GM23338 (cell line): ENCODE measurements at regions not wholly inside any gene's neighbourhood (a gene's known extent, or its start where the extent isn't known, plus 50 kb on each side); places are given as distances from the start of the nearest gene placed in this dataset.

ENCODE experiments used
- ATAC-seq: fragments of 200-7000 bp; cut with Tn5 transposase; 3 replicates; pipeline ENCODE4 v1.9.1; 2020
- DNase-seq: peaks from one replicate; pipeline ENCODE4 v3.0.0-alpha.2; 2015; ENCODE audit warnings: low spot score
- H2AFZ ChIP-seq: fragments of 200-600 bp; sonication (generic); 2 replicates; pipeline ENCODE4 v1.8.0; 2016; ENCODE audit warnings: antibody characterized with exemption, mild to moderate bottlenecking, moderate library complexity
- H3F3A ChIP-seq: fragments of 200-600 bp; sonication (generic); replicated peaks from 2 replicates; pipeline ENCODE4 v1.8.0; 2017; ENCODE audit warnings: antibody characterized with exemption, mixed run types, low read depth
- H3K27ac ChIP-seq: fragments of 200-600 bp; sonication (generic); 2 replicates; pipeline ENCODE4 v1.6.1; 2016; ENCODE audit warnings: low read depth
- H3K27me3 ChIP-seq: fragments of 200-600 bp; sonication (generic); 2 replicates; pipeline ENCODE4 v1.8.0; 2016; ENCODE audit warnings: mild to moderate bottlenecking, mixed run types, moderate library complexity; ENCODE audit not compliant: insufficient read depth
- H3K36me3 ChIP-seq: fragments of 200-600 bp; sonication (generic); 2 replicates; pipeline ENCODE4 v1.8.0; 2016; ENCODE audit warnings: mild to moderate bottlenecking; ENCODE audit not compliant: insufficient read depth
- H3K4me1 ChIP-seq: fragments of 200-600 bp; sonication (generic); 2 replicates; pipeline ENCODE4 v1.8.0; 2016; ENCODE audit warnings: mild to moderate bottlenecking, moderate library complexity; ENCODE audit not compliant: insufficient read depth
- H3K4me2 ChIP-seq: fragments of 200-600 bp; sonication (generic); 2 replicates; pipeline ENCODE4 v1.7.1; 2017; ENCODE audit warnings: mixed run types
- H3K4me3 ChIP-seq: fragments of 200-600 bp; sonication (generic); 2 replicates; pipeline ENCODE4 v1.6.1; 2016; ENCODE audit warnings: mixed run types
- H3K79me2 ChIP-seq: fragments of 200-600 bp; sonication (generic); replicated peaks from 2 replicates; pipeline ENCODE4 v1.8.0; 2017; ENCODE audit warnings: mild to moderate bottlenecking; ENCODE audit not compliant: insufficient read depth
- H3K9me2 ChIP-seq: fragments of 200-600 bp; sonication (generic); 2 replicates; pipeline ENCODE4 v1.8.0; 2017; ENCODE audit not compliant: insufficient read depth
- H4K20me1 ChIP-seq: fragments of 200-600 bp; sonication (generic); replicated peaks from 2 replicates; pipeline ENCODE4 v1.8.0; 2017; ENCODE audit warnings: mild to moderate bottlenecking; ENCODE audit not compliant: insufficient read depth
- H3K27ac Mint-ChIP-seq: 2 replicates; pipeline ENCODE4 v1.8.0; 2020; ENCODE audit warnings: inconsistent platforms, mild to moderate bottlenecking, moderate library complexity, mixed read lengths
- H3K27me3 Mint-ChIP-seq: 3 replicates; pipeline ENCODE4 v1.8.0; 2022; ENCODE audit warnings: low read depth, mild to moderate bottlenecking, moderate library complexity, mixed read lengths, inconsistent platforms; ENCODE audit not compliant: insufficient read depth, poor library complexity
- H3K36me3 Mint-ChIP-seq: 3 replicates; pipeline ENCODE4 v1.8.0; 2021; ENCODE audit warnings: low read depth, mild to moderate bottlenecking, inconsistent platforms, moderate library complexity, mixed read lengths
- H3K4me1 Mint-ChIP-seq: 3 replicates; pipeline ENCODE4 v1.8.0; 2020; ENCODE audit warnings: mild to moderate bottlenecking, inconsistent platforms, mixed read lengths
- H3K4me3 Mint-ChIP-seq: 3 replicates; pipeline ENCODE4 v1.8.0; 2021; ENCODE audit warnings: moderate library complexity, mild to moderate bottlenecking, inconsistent platforms, mixed read lengths
- H3K9me3 Mint-ChIP-seq: 3 replicates; pipeline ENCODE4 v1.8.0; 2020; ENCODE audit warnings: moderate library complexity, mild to moderate bottlenecking, inconsistent platforms, mixed read lengths
- CREB1 ChIP-seq: fragments of 250-450 bp; sonication (Bioruptor Pico); IDR thresholded peaks from 2 replicates; pipeline ENCODE4 v1.5.0; 2020; ENCODE audit warnings: low read depth, mild to moderate bottlenecking, moderate library complexity
- EZH2phosphoT487 ChIP-seq: fragments of 200-600 bp; sonication (generic); IDR thresholded peaks from one replicate; pipeline ENCODE4 v1.8.1; 2018; ENCODE audit warnings: antibody characterized with exemption; ENCODE audit not compliant: unreplicated experiment
- JUNB ChIP-seq: IDR thresholded peaks from one replicate; pipeline ENCODE4 v1.6.1; 2016; ENCODE audit warnings: antibody characterized with exemption; ENCODE audit not compliant: unreplicated experiment
- NANOG ChIP-seq: IDR thresholded peaks from 2 replicates; pipeline ENCODE4 v1.6.1; 2016; ENCODE audit warnings: antibody characterized with exemption, borderline replicate concordance
- POLR2AphosphoS5 ChIP-seq: IDR thresholded peaks from 2 replicates; pipeline ENCODE4 v1.6.1; 2016; ENCODE audit warnings: antibody characterized with exemption, low read depth
- ZNF114 ChIP-seq: fragments of 250-450 bp; sonication (Bioruptor Pico); IDR thresholded peaks from 2 replicates; pipeline ENCODE4 v1.5.0; 2020; ENCODE audit warnings: mild to moderate bottlenecking, moderate library complexity
- ZNF331 ChIP-seq: fragments of 250-450 bp; sonication (Bioruptor Pico); IDR thresholded peaks from 2 replicates; pipeline ENCODE4 v1.5.0; 2020; ENCODE audit warnings: low read depth, mild to moderate bottlenecking, moderate library complexity
- TF ChIP-seq, protein P1 (sequence below): fragments of 250-450 bp; sonication (Bioruptor Pico); IDR thresholded peaks from 2 replicates; pipeline ENCODE4 v1.5.0; 2020; ENCODE audit warnings: mild to moderate bottlenecking, moderate library complexity
- TF ChIP-seq, protein P2 (sequence below): IDR thresholded peaks from one replicate; pipeline ENCODE4 v1.6.1; 2018; ENCODE audit warnings: antibody characterized with exemption; ENCODE audit not compliant: unreplicated experiment

DNA sequence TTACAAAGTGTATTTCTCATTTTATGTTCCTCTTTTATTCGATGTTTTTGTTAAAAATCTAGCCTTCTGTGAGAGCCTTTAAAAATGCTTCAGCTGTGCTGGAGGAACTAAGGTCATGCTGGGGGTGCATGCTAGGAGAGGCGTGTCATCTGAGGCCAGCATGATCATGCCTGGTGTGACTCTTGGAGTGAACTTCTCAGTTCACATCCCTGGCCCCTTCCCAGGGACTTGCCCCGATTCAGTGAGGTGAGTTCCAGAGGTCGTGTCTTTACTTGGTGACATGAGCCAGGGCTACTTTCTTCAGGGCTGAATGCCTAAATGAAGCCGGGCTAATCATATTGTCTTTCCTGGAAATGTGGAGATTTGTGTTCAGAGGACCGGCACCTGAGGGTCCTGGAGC lies 264.9 kb downstream of the MREG start:
- Histone ChIP-seq H3K27me3 (no peaks in the 10 kb centered on the region), H3K9me2 (peaks cover 17% of the 10 kb centered on the region; the same call in 1 of the 2 replicates), H3K27ac (no peak overlapping the region), H3K79me2 (no peaks in the 10 kb centered on the region), H3K36me3 (no peaks in the 10 kb centered on the region), H3F3A (no peaks in the 10 kb centered on the region), H4K20me1 (no peaks in the 10 kb centered on the region), H3K4me2 (no peak overlapping the region), H3K4me1 (no peaks in the 10 kb centered on the region), H2AFZ (no peak overlapping the region), H3K4me3 (no peak overlapping the region)
- no peaks in the 10 kb centered on the region; the same call in 2 of the 3 replicates for H3K9me3 Mint-ChIP-seq
- H3K4me1 Mint-ChIP-seq = no peaks in the 10 kb centered on the region
- no peaks in the 10 kb centered on the region for H3K27me3 Mint-ChIP-seq
- ATAC-seq (no peak), DNase-seq (no peak)
- TF ChIP-seq, protein P1, sequence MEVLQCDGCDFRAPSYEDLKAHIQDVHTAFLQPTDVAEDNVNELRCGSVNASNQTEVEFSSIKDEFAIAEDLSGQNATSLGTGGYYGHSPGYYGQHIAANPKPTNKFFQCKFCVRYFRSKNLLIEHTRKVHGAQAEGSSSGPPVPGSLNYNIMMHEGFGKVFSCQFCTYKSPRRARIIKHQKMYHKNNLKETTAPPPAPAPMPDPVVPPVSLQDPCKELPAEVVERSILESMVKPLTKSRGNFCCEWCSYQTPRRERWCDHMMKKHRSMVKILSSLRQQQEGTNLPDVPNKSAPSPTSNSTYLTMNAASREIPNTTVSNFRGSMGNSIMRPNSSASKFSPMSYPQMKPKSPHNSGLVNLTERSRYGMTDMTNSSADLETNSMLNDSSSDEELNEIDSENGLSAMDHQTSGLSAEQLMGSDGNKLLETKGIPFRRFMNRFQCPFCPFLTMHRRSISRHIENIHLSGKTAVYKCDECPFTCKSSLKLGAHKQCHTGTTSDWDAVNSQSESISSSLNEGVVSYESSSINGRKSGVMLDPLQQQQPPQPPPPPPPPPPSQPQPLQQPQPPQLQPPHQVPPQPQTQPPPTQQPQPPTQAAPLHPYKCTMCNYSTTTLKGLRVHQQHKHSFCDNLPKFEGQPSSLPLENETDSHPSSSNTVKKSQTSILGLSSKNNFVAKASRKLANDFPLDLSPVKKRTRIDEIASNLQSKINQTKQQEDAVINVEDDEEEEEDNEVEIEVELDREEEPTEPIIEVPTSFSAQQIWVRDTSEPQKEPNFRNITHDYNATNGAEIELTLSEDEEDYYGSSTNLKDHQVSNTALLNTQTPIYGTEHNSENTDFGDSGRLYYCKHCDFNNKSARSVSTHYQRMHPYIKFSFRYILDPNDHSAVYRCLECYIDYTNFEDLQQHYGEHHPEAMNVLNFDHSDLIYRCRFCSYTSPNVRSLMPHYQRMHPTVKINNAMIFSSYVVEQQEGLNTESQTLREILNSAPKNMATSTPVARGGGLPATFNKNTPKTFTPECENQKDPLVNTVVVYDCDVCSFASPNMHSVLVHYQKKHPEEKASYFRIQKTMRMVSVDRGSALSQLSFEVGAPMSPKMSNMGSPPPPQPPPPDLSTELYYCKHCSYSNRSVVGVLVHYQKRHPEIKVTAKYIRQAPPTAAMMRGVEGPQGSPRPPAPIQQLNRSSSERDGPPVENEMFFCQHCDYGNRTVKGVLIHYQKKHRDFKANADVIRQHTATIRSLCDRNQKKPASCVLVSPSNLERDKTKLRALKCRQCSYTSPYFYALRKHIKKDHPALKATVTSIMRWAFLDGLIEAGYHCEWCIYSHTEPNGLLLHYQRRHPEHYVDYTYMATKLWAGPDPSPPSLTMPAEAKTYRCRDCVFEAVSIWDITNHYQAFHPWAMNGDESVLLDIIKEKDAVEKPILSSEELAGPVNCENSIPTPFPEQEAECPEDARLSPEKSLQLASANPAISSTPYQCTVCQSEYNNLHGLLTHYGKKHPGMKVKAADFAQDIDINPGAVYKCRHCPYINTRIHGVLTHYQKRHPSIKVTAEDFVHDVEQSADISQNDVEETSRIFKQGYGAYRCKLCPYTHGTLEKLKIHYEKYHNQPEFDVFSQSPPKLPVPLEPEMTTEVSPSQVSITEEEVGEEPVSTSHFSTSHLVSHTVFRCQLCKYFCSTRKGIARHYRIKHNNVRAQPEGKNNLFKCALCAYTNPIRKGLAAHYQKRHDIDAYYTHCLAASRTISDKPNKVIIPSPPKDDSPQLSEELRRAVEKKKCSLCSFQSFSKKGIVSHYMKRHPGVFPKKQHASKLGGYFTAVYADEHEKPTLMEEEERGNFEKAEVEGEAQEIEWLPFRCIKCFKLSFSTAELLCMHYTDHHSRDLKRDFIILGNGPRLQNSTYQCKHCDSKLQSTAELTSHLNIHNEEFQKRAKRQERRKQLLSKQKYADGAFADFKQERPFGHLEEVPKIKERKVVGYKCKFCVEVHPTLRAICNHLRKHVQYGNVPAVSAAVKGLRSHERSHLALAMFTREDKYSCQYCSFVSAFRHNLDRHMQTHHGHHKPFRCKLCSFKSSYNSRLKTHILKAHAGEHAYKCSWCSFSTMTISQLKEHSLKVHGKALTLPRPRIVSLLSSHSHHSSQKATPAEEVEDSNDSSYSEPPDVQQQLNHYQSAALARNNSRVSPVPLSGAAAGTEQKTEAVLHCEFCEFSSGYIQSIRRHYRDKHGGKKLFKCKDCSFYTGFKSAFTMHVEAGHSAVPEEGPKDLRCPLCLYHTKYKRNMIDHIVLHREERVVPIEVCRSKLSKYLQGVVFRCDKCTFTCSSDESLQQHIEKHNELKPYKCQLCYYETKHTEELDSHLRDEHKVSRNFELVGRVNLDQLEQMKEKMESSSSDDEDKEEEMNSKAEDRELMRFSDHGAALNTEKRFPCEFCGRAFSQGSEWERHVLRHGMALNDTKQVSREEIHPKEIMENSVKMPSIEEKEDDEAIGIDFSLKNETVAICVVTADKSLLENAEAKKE = no peak
- no peak for TF ChIP-seq ZNF114
- 0 out of 2 replicates have a peak overlapping the region, but pooled peaks have one; percentile 45 for H3K27ac Mint-ChIP-seq
- no peak overlapping the region for H3K4me3 Mint-ChIP-seq
- H3K36me3 Mint-ChIP-seq = no peaks in the 10 kb centered on the region

DNA sequence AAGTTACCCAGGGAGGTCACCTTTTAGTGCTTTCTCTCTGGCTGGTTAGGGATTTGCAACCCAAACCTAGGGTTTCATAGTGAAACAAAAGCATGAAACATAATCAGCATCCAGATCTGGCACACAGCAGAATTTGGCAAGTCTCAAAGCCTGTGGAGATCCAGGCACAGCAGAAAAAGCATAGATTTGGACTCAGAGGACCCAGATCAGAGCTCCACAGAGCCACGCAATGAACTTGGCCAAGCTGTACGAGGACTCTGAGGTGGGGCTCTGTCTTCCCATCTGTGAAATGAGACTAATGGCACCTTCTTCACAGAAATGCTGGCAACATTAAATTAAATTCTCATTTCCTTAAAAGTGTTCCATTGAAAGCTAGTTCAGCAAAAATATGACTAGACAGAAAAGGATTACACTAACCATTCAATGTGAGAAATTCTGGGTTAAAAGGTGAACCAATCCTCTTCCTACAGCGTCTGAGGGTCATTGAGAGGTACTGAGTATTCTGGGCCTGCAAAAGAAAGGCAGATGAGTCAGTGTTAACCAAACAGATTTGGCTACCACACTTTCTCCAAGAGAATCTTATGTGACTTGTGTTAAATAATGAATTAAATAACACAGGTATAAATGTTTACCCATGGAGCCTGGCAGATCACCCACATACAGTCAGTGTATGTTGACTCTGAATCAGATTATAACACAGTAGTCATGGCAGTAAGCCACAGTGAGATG lies 266.3 kb downstream of the MREG start:
- Mint-ChIP-seq H3K4me1 (no peaks in the 10 kb centered on the region), H3K4me3 (no peak overlapping the region), H3K36me3 (no peaks in the 10 kb centered on the region), H3K27me3 (no peaks in the 10 kb centered on the region), H3K9me3 (no peaks in the 10 kb centered on the region), H3K27ac (no peak overlapping the region)
- Histone ChIP-seq H3K27ac (no peak overlapping the region), H3K4me1 (no peaks in the 10 kb centered on the region), H3K27me3 (no peaks in the 10 kb centered on the region), H3K36me3 (no peaks in the 10 kb centered on the region), H3K9me2 (peaks cover 21% of the 10 kb centered on the region; the same call in 1 of the 2 replicates), H3K4me2 (no peak overlapping the region), H3F3A (no peaks in the 10 kb centered on the region), H4K20me1 (no peaks in the 10 kb centered on the region), H3K4me3 (no peak overlapping the region), H2AFZ (no peak overlapping the region), H3K79me2 (no peaks in the 10 kb centered on the region)
- ATAC-seq (no peak), DNase-seq (no peak)
- TF ChIP-seq CREB1 (CRISPR knock-in tag) = no peak
- TF ChIP-seq, protein P2, sequence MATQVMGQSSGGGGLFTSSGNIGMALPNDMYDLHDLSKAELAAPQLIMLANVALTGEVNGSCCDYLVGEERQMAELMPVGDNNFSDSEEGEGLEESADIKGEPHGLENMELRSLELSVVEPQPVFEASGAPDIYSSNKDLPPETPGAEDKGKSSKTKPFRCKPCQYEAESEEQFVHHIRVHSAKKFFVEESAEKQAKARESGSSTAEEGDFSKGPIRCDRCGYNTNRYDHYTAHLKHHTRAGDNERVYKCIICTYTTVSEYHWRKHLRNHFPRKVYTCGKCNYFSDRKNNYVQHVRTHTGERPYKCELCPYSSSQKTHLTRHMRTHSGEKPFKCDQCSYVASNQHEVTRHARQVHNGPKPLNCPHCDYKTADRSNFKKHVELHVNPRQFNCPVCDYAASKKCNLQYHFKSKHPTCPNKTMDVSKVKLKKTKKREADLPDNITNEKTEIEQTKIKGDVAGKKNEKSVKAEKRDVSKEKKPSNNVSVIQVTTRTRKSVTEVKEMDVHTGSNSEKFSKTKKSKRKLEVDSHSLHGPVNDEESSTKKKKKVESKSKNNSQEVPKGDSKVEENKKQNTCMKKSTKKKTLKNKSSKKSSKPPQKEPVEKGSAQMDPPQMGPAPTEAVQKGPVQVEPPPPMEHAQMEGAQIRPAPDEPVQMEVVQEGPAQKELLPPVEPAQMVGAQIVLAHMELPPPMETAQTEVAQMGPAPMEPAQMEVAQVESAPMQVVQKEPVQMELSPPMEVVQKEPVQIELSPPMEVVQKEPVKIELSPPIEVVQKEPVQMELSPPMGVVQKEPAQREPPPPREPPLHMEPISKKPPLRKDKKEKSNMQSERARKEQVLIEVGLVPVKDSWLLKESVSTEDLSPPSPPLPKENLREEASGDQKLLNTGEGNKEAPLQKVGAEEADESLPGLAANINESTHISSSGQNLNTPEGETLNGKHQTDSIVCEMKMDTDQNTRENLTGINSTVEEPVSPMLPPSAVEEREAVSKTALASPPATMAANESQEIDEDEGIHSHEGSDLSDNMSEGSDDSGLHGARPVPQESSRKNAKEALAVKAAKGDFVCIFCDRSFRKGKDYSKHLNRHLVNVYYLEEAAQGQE = no peak
- no peak for TF ChIP-seq JUNB
- TF ChIP-seq POLR2AphosphoS5 = no peak
- TF ChIP-seq ZNF331 (CRISPR knock-in tag) = no peak
- TF ChIP-seq NANOG = no peak
- TF ChIP-seq EZH2phosphoT487 = no peak
- TF ChIP-seq ZNF114 = no peak
